Neural cell (in vitro differentiated cells): ENCODE measurements at regions not wholly inside any gene's neighbourhood (a gene's known extent, or its start where the extent isn't known, plus 50 kb on each side); places are given as distances from the start of the nearest gene placed in this dataset.

Experiments
- H2AFZ ChIP-seq: fragments of 200-600, 300-800 bp; sonication (generic), shearing (Covaris generic); 2 replicates; pipeline ENCODE4 v1.6.0; 2014; ENCODE audit warnings: low read depth, mild to moderate bottlenecking, antibody characterized with exemption, low read length, moderate library complexity
- H3F3A ChIP-seq: fragments of 200-600 bp; shearing (Covaris generic); 2 replicates; pipeline ENCODE4 v1.6.1; 2016; ENCODE audit warnings: mild to moderate bottlenecking, moderate library complexity, mixed read lengths, antibody characterized with exemption, low read length; ENCODE audit not compliant: insufficient read depth, poor library complexity, severe bottlenecking
- H3K27ac ChIP-seq: fragments of 200-600, 300-800 bp; sonication (generic), shearing (Covaris generic); 2 replicates; pipeline ENCODE4 v1.5.1; 2014; ENCODE audit warnings: mild to moderate bottlenecking, low read length, moderate library complexity
- H3K27me3 ChIP-seq: fragments of 300-800, 200-600 bp; sonication (generic), shearing (Covaris generic); 2 replicates; pipeline ENCODE4 v1.6.0; 2014; ENCODE audit warnings: mild to moderate bottlenecking, low read depth, low read length, moderate library complexity; ENCODE audit not compliant: insufficient read depth
- H3K36me3 ChIP-seq: fragments of 300-800, 200-600 bp; sonication (generic), shearing (Covaris generic); 2 replicates; pipeline ENCODE4 v1.5.1; 2014; ENCODE audit warnings: mild to moderate bottlenecking, antibody characterized with exemption, low read length, moderate library complexity; ENCODE audit not compliant: insufficient read depth
- H3K4me2 ChIP-seq: fragments of 300-800, 200-600 bp; sonication (generic), shearing (Covaris generic); 2 replicates; pipeline ENCODE4 v1.6.0; 2014; ENCODE audit warnings: mild to moderate bottlenecking, low read length
- H3K4me3 ChIP-seq: fragments of 300-800, 200-600 bp; sonication (generic), shearing (Covaris generic); 2 replicates; pipeline ENCODE4 v1.5.1; 2014; ENCODE audit warnings: mild to moderate bottlenecking, low read length, moderate library complexity
- H3K79me2 ChIP-seq: fragments of 200-600 bp; shearing (Covaris generic); replicated peaks from 2 replicates; pipeline ENCODE4 v1.6.0; 2014; ENCODE audit warnings: mild to moderate bottlenecking, low read length, moderate library complexity; ENCODE audit not compliant: insufficient read depth
- H3K9ac ChIP-seq: fragments of 300-800, 200-600 bp; sonication (generic), shearing (Covaris generic); 2 replicates; pipeline ENCODE4 v1.6.1; 2016; ENCODE audit warnings: mild to moderate bottlenecking, low read length, mixed read lengths
- H3K9me2 ChIP-seq: fragments of 200-600 bp; shearing (Covaris generic); 2 replicates; pipeline ENCODE4 v1.6.1; 2016; ENCODE audit warnings: mild to moderate bottlenecking, low read length, mixed read lengths; ENCODE audit not compliant: insufficient read depth
- H3K9me3 ChIP-seq: fragments of 200-600, 300-800 bp; sonication (generic), shearing (Covaris generic); 2 replicates; pipeline ENCODE4 v1.6.1; 2016; ENCODE audit warnings: mild to moderate bottlenecking, mixed run types, low read length, moderate library complexity, mixed read lengths
- H4K20me1 ChIP-seq: fragments of 200-600 bp; shearing (Covaris generic); 2 replicates; pipeline ENCODE4 v1.6.1; 2016; ENCODE audit warnings: mild to moderate bottlenecking, mixed run types; ENCODE audit not compliant: insufficient read depth
- EP300 ChIP-seq: fragments of 450-650 bp; conservative IDR thresholded peaks from 2 replicates; pipeline ENCODE4 v1.6.1; 2014; ENCODE audit warnings: antibody characterized with exemption, mild to moderate bottlenecking, moderate library complexity; ENCODE audit not compliant: poor library complexity, severe bottlenecking
- EZH2 ChIP-seq: fragments of 200-600, 300-800 bp; shearing (Covaris generic), sonication (generic); IDR thresholded peaks from 2 replicates; pipeline ENCODE4 v1.6.1; 2014; ENCODE audit warnings: antibody characterized with exemption, low read length, borderline replicate concordance, mild to moderate bottlenecking; ENCODE audit not compliant: insufficient read depth, poor library complexity, severe bottlenecking
- MXI1 ChIP-seq: fragments of 450-650 bp; conservative IDR thresholded peaks from 2 replicates; pipeline ENCODE4 v1.6.1; 2014; ENCODE audit warnings: antibody characterized with exemption, mild to moderate bottlenecking; ENCODE audit not compliant: poor library complexity, severe bottlenecking
- POLR2AphosphoS5 ChIP-seq: IDR thresholded peaks from 2 replicates; pipeline ENCODE4 v1.6.1; 2012
- RAD21 ChIP-seq: fragments of 450-650 bp; conservative IDR thresholded peaks from 2 replicates; pipeline ENCODE4 v1.6.1; 2014; ENCODE audit warnings: antibody characterized with exemption, mild to moderate bottlenecking, moderate library complexity
- SMC3 ChIP-seq: fragments of 450-650 bp; conservative IDR thresholded peaks from 2 replicates; pipeline ENCODE4 v1.6.1; 2014; ENCODE audit warnings: antibody characterized with exemption, mild to moderate bottlenecking, moderate library complexity; ENCODE audit not compliant: poor library complexity
- TAF1 ChIP-seq: IDR thresholded peaks from 2 replicates; pipeline ENCODE4 v1.6.1; 2012; ENCODE audit warnings: low read depth
- TF ChIP-seq, protein P1 (sequence below): fragments of 450-650 bp; IDR thresholded peaks from 2 replicates; pipeline ENCODE4 v1.5.1; 2014; ENCODE audit warnings: antibody characterized with exemption, mild to moderate bottlenecking, moderate library complexity; ENCODE audit not compliant: poor library complexity, severe bottlenecking
- TF ChIP-seq, protein P2 (sequence below): IDR thresholded peaks from 2 replicates; pipeline ENCODE4 v1.6.1; 2012; ENCODE audit warnings: borderline replicate concordance

DNA sequence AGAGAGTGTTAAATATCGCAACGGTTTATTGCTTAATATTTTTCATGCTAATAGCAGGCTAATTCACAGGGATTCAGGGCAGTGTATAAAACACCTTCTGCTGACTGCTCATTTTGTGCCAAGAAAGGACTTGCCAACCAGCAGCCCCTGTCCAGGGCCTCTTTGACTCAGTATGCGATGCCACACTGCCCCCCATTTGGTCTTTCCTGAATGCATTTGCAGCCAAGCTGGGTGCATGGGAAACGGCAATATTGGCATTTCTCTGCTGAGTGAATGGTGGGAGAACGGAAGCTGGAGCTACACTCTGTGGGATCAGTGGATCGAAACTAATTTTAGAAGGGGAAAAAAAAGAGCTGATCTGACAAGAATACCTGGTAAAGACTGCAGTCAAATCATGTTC is 152.9 kb upstream of the C16orf82 start:
- H3K4me3 ChIP-seq: no peak overlapping the region
- H3K9ac ChIP-seq: no peak overlapping the region
- no peaks in the 10 kb centered on the region for H3K9me3 ChIP-seq
- H3F3A ChIP-seq: no peaks in the 10 kb centered on the region
- no peaks in the 10 kb centered on the region for H3K27me3 ChIP-seq
- H2AFZ ChIP-seq: no peak overlapping the region
- no peak overlapping the region for H3K27ac ChIP-seq
- no peaks in the 10 kb centered on the region for H3K9me2 ChIP-seq
- no peaks in the 10 kb centered on the region for H4K20me1 ChIP-seq
- H3K4me2 ChIP-seq: no peak overlapping the region
- no peak for TF ChIP-seq POLR2AphosphoS5
- TF ChIP-seq TAF1: no peak
- no peak for TF ChIP-seq EP300
- TF ChIP-seq RAD21: no peak
- no peak for TF ChIP-seq SMC3
- TF ChIP-seq, protein P1, sequence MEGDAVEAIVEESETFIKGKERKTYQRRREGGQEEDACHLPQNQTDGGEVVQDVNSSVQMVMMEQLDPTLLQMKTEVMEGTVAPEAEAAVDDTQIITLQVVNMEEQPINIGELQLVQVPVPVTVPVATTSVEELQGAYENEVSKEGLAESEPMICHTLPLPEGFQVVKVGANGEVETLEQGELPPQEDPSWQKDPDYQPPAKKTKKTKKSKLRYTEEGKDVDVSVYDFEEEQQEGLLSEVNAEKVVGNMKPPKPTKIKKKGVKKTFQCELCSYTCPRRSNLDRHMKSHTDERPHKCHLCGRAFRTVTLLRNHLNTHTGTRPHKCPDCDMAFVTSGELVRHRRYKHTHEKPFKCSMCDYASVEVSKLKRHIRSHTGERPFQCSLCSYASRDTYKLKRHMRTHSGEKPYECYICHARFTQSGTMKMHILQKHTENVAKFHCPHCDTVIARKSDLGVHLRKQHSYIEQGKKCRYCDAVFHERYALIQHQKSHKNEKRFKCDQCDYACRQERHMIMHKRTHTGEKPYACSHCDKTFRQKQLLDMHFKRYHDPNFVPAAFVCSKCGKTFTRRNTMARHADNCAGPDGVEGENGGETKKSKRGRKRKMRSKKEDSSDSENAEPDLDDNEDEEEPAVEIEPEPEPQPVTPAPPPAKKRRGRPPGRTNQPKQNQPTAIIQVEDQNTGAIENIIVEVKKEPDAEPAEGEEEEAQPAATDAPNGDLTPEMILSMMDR: no peak
- TF ChIP-seq, protein P2, sequence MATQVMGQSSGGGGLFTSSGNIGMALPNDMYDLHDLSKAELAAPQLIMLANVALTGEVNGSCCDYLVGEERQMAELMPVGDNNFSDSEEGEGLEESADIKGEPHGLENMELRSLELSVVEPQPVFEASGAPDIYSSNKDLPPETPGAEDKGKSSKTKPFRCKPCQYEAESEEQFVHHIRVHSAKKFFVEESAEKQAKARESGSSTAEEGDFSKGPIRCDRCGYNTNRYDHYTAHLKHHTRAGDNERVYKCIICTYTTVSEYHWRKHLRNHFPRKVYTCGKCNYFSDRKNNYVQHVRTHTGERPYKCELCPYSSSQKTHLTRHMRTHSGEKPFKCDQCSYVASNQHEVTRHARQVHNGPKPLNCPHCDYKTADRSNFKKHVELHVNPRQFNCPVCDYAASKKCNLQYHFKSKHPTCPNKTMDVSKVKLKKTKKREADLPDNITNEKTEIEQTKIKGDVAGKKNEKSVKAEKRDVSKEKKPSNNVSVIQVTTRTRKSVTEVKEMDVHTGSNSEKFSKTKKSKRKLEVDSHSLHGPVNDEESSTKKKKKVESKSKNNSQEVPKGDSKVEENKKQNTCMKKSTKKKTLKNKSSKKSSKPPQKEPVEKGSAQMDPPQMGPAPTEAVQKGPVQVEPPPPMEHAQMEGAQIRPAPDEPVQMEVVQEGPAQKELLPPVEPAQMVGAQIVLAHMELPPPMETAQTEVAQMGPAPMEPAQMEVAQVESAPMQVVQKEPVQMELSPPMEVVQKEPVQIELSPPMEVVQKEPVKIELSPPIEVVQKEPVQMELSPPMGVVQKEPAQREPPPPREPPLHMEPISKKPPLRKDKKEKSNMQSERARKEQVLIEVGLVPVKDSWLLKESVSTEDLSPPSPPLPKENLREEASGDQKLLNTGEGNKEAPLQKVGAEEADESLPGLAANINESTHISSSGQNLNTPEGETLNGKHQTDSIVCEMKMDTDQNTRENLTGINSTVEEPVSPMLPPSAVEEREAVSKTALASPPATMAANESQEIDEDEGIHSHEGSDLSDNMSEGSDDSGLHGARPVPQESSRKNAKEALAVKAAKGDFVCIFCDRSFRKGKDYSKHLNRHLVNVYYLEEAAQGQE: no peak
- no peak for TF ChIP-seq MXI1
- TF ChIP-seq EZH2: no peak
- H3K36me3 ChIP-seq: no peaks in the 10 kb centered on the region
- no peaks in the 10 kb centered on the region for H3K79me2 ChIP-seq

DNA sequence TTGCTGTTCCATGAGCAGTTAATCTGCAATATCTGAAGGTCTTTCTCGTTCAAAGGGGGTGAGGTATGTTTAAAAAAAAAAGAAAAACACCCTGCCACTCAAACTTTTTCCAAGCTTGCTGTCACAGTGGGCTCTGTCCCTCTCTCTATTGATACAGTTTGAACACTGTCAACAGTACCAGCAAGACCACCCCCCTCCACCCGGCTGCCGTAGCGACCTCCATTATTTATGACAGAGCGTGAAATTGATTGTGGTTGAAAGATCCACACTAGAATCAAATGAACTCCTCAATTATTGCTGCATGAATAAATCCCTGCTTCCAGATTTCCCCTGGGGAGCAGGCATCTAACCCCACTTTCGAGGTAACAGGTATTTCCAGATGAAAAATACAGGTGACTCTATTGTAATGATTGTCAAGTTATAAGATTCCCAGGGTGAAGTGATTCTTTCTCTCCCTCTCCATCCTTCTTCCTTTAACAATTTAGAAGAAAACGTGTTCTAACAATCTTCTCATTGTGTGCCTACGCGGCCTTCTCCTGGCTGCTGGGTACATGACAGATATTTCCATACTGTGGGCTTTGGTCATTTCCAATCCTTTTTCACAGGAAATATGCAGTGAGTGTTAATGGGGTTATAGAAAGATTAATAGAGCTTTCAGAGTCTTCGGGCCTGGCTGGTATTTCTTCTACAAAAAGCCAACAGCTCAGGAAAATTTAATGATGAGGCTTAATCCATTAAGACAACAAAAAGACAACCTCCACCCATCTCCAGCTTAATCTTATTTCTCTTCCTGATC is 135.7 kb upstream of the C16orf82 start:
- TF ChIP-seq EZH2 (no peak), MXI1 (no peak), EP300 (peak; percentile 49), POLR2AphosphoS5 (peak; percentile 14), RAD21 (no peak)
- Histone ChIP-seq H3K4me2 (peak overlapping the region; percentile 27), H3K27ac (peak overlapping the region; percentile 21), H3K9me2 (no peaks in the 10 kb centered on the region), H3K9me3 (no peaks in the 10 kb centered on the region), H3K27me3 (no peaks in the 10 kb centered on the region), H3K4me3 (no peak overlapping the region), H3K79me2 (no peaks in the 10 kb centered on the region), H3F3A (no peaks in the 10 kb centered on the region), H2AFZ (no peak overlapping the region), H3K36me3 (no peaks in the 10 kb centered on the region), H3K9ac (no peak overlapping the region), H4K20me1 (no peaks in the 10 kb centered on the region)
